PC-3 (cell line): ENCODE measurements at regions not wholly inside any gene's neighbourhood (a gene's known extent, or its start where the extent isn't known, plus 50 kb on each side); places are given as distances from the start of the nearest gene placed in this dataset.

Experiments used
- EZH2 ChIP-seq: fragments of 300-600 bp; sonication (generic); IDR thresholded peaks from one replicate; pipeline ENCODE4 v1.6.1; 2017; ENCODE audit warnings: antibody characterized with exemption, mild to moderate bottlenecking, low read length; ENCODE audit not compliant: unreplicated experiment
- EZH2phosphoT487 ChIP-seq: fragments of 300-600 bp; sonication (generic); IDR thresholded peaks from 2 replicates; pipeline ENCODE4 v1.6.1; 2018; ENCODE audit warnings: mild to moderate bottlenecking, antibody characterized with exemption, low read length, borderline replicate concordance
- TF ChIP-seq, protein P1 (sequence below): fragments of 300-600 bp; sonication (generic); conservative IDR thresholded peaks from 2 replicates; pipeline ENCODE4 v1.5.1; 2017; ENCODE audit warnings: antibody characterized with exemption, low read depth, mild to moderate bottlenecking, low read length

DNA sequence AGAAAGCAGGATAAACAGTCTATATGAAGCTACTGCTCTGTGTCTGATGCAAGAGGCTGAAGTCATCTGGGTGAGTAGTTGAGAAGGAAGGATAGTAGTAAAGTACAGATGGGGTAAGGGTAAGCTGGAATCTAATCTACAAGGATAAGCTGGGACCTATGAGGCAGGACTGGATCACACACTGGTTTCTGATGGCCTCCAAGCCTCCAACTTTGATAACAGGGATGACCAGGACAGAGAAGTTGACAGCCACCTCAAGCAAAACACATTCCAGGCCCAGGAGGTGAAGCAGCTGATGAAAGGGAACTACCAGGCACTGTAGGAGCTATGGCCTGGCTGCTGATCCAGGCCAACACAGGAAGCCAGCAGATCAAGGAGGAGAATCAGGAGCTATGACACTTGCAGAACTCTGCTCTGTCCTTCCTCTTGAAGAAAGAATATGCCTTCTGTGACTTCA lies 278.1 kb upstream of the TMEM229A start:
- TF ChIP-seq EZH2 (no peak), EZH2phosphoT487 (no peak)
- TF ChIP-seq, protein P1, sequence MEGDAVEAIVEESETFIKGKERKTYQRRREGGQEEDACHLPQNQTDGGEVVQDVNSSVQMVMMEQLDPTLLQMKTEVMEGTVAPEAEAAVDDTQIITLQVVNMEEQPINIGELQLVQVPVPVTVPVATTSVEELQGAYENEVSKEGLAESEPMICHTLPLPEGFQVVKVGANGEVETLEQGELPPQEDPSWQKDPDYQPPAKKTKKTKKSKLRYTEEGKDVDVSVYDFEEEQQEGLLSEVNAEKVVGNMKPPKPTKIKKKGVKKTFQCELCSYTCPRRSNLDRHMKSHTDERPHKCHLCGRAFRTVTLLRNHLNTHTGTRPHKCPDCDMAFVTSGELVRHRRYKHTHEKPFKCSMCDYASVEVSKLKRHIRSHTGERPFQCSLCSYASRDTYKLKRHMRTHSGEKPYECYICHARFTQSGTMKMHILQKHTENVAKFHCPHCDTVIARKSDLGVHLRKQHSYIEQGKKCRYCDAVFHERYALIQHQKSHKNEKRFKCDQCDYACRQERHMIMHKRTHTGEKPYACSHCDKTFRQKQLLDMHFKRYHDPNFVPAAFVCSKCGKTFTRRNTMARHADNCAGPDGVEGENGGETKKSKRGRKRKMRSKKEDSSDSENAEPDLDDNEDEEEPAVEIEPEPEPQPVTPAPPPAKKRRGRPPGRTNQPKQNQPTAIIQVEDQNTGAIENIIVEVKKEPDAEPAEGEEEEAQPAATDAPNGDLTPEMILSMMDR: no peak
